ENCODE measurements at regions not wholly inside any gene's neighbourhood (a gene's known extent, or its start where the extent isn't known, plus 50 kb on each side); places are given as distances from the start of the nearest gene placed in this dataset.

DNA sequence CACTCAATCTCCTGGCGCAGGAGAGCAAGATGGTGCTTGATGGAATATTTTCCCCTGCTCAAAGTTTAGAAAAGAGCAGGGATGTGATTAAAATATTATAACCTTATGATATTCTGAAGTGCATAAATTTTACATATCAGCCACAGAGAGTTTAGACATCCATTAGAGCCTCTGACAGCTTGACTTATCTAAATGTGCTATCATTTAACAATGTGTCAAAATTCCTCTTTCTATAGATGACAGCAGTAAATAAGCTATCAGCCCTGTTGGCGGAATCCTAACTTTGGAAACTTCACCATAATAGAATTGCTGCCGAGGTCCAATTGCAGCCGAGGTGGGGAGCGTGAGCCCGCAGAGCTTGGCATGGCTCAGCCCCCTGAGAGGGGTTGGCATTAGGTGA is 117.7 kb upstream of the MYL2 start:
- H3K36me3 ChIP-seq (replicated peaks; ENCODE audit: low read depth, low read length), result no peaks in the 10 kb centered on the region
- H3K4me1 ChIP-seq (ENCODE audit: low read length), result no peaks in the 10 kb centered on the region
- no peak overlapping the region for H3K9ac ChIP-seq (ENCODE audit: low read length)
- H2AFZ ChIP-seq (ENCODE audit: low read depth, low read length), result no peak overlapping the region
- peaks cover 8% of the 10 kb centered on the region for H3K27me3 ChIP-seq (ENCODE audit: low read depth, low read length)
- no peaks in the 10 kb centered on the region for H4K20me1 ChIP-seq (ENCODE audit: insufficient read depth, low read length)
- H3K9me3 ChIP-seq (ENCODE audit: insufficient read depth, low read length), result no peaks in the 10 kb centered on the region
- H3K4me3 ChIP-seq (ENCODE audit: low read length), result no peak overlapping the region
- no peak for TF ChIP-seq EZH2phosphoT487 (IDR thresholded peaks at IDR 0.05; ENCODE audit: low read depth)
- TF ChIP-seq, protein P1, sequence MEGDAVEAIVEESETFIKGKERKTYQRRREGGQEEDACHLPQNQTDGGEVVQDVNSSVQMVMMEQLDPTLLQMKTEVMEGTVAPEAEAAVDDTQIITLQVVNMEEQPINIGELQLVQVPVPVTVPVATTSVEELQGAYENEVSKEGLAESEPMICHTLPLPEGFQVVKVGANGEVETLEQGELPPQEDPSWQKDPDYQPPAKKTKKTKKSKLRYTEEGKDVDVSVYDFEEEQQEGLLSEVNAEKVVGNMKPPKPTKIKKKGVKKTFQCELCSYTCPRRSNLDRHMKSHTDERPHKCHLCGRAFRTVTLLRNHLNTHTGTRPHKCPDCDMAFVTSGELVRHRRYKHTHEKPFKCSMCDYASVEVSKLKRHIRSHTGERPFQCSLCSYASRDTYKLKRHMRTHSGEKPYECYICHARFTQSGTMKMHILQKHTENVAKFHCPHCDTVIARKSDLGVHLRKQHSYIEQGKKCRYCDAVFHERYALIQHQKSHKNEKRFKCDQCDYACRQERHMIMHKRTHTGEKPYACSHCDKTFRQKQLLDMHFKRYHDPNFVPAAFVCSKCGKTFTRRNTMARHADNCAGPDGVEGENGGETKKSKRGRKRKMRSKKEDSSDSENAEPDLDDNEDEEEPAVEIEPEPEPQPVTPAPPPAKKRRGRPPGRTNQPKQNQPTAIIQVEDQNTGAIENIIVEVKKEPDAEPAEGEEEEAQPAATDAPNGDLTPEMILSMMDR (IDR thresholded peaks at IDR 0.05; ENCODE audit: low read depth, low read length), result no peak
- H3K4me2 ChIP-seq (ENCODE audit: low read length), result no peak overlapping the region
- no peaks in the 10 kb centered on the region for H3K79me2 ChIP-seq (ENCODE audit: low read length)
- H3K27ac ChIP-seq (ENCODE audit: low read length), result no peak overlapping the region

DNA sequence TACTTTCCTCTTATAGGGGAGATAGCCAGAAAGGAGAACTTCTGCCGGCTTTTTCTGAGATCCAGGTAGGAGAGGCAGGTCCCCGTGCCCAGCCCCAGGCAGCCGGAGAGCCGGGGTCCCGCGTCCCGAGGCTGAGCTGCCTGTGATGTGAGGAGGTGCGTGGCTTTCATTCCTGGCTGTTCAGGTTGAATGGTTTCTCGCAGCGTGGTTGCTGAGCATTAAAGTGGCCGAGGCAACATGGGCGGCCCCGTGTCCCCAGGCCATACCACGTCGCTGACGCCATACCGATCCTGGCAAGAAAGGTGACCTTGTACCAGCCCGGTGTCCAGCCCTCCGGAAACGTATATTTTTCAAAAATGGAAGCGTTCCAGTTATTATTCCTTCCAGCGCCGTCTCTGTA is 116.7 kb upstream of the MYL2 start:
- Histone ChIP-seq H3K79me2 (ENCODE audit: low read length) (no peaks in the 10 kb centered on the region), H3K9me3 (ENCODE audit: insufficient read depth, low read length) (no peaks in the 10 kb centered on the region), H3K36me3 (replicated peaks; ENCODE audit: low read depth, low read length) (no peaks in the 10 kb centered on the region), H3K27me3 (ENCODE audit: low read depth, low read length) (peaks cover 8% of the 10 kb centered on the region), H3K4me2 (ENCODE audit: low read length) (no peak overlapping the region), H3K9ac (ENCODE audit: low read length) (no peak overlapping the region), H3K4me1 (ENCODE audit: low read length) (no peaks in the 10 kb centered on the region), H3K27ac (ENCODE audit: low read length) (no peak overlapping the region), H2AFZ (ENCODE audit: low read depth, low read length) (no peak overlapping the region), H3K4me3 (ENCODE audit: low read length) (no peak overlapping the region), H4K20me1 (ENCODE audit: insufficient read depth, low read length) (no peaks in the 10 kb centered on the region)
- TF ChIP-seq, protein P1 (IDR thresholded peaks at IDR 0.05; ENCODE audit: low read depth, low read length), result no peak
- TF ChIP-seq EZH2phosphoT487 (IDR thresholded peaks at IDR 0.05; ENCODE audit: low read depth), result no peak

DNA sequence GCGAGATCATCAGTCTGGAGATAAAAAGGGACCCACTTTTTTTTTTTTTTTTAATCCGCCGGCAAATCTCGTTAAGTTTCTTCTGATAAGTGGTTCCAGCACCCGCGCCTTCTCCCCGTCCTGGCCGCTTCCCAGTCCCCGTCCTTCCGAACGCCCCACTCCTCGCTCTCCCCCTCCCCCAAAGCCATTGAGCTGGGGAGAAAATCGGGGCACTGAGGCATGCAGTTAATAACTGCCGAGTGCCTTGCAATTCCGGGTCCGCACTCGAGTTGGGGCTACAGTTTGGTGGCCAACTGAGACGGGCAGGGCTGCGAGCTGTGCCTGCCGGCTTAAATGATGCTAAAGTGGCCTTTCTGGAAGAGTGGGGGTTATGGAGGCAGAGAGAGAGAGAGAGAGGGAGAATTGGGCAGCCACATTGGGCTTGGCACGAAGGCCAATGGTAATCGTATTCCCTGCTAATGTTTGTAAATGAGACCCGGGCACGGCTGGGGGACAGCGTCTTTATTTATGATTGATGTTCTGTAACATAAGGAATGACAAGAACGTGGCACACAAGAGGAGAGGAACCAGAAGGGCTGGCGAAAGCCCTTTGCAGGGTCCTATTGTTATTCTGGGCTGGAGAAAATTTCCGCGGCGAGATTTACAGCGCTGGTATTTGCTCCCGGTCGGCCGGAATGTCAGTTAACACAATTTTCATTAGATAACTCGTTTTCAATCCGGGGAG is 115.4 kb upstream of the MYL2 start:
- Histone ChIP-seq H3K27me3 (ENCODE audit: low read depth, low read length) (peaks cover 17% of the 10 kb centered on the region), H4K20me1 (ENCODE audit: insufficient read depth, low read length) (no peaks in the 10 kb centered on the region), H3K27ac (ENCODE audit: low read length) (no peak overlapping the region), H2AFZ (ENCODE audit: low read depth, low read length) (no peak overlapping the region), H3K4me1 (ENCODE audit: low read length) (no peaks in the 10 kb centered on the region), H3K9ac (ENCODE audit: low read length) (no peak overlapping the region), H3K9me3 (ENCODE audit: insufficient read depth, low read length) (no peaks in the 10 kb centered on the region), H3K79me2 (ENCODE audit: low read length) (no peaks in the 10 kb centered on the region), H3K4me2 (ENCODE audit: low read length) (no peak overlapping the region), H3K36me3 (replicated peaks; ENCODE audit: low read depth, low read length) (no peaks in the 10 kb centered on the region), H3K4me3 (ENCODE audit: low read length) (no peak overlapping the region)
- TF ChIP-seq, protein P1 (IDR thresholded peaks at IDR 0.05; ENCODE audit: low read depth, low read length), result no peak
- no peak for TF ChIP-seq EZH2phosphoT487 (IDR thresholded peaks at IDR 0.05; ENCODE audit: low read depth)

DNA sequence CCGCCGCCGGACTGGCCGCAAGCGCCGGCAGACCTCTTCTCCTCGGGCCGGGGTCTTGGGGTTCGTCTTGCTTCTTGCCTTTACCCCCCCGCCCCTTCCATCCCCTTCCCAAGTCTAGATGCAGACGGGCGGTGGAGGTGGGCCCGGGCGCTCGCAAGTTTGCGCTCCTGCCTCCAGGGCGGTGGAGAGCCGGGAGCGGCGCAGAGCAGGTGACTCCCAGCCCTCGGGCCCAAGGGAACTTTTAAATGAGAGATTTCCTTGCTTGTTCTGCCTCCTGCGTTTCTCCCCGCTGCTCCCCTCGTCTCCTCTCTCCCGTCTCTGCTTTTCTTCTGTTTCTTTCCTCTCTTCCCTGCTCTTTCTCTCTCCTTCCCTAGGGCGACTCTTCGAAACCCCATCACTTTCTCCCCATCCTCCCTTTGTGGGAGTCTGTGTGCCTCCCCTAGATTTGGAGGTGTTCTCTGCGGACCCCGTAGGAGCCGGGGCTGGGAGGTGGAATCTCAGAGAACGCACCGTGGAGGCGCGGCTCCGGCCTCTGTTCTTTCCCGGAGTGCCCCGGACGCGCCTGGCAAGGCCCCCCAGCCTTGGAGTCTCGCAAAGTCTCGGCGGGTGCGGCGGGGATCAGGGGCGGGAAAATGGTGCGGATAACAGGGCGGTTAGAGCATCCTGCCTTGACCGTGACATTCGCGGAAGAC is 114.7 kb upstream of the MYL2 start:
- Histone ChIP-seq H3K4me3 (ENCODE audit: low read length) (no peak overlapping the region), H3K9me3 (ENCODE audit: insufficient read depth, low read length) (no peaks in the 10 kb centered on the region), H2AFZ (ENCODE audit: low read depth, low read length) (no peak overlapping the region), H3K79me2 (ENCODE audit: low read length) (no peaks in the 10 kb centered on the region), H3K27me3 (ENCODE audit: low read depth, low read length) (peaks cover 22% of the 10 kb centered on the region), H3K36me3 (replicated peaks; ENCODE audit: low read depth, low read length) (no peaks in the 10 kb centered on the region), H3K9ac (ENCODE audit: low read length) (no peak overlapping the region), H4K20me1 (ENCODE audit: insufficient read depth, low read length) (no peaks in the 10 kb centered on the region), H3K4me1 (ENCODE audit: low read length) (no peaks in the 10 kb centered on the region), H3K27ac (ENCODE audit: low read length) (no peak overlapping the region), H3K4me2 (ENCODE audit: low read length) (no peak overlapping the region)
- TF ChIP-seq EZH2phosphoT487 (IDR thresholded peaks at IDR 0.05; ENCODE audit: low read depth), result no peak
- TF ChIP-seq, protein P1 (IDR thresholded peaks at IDR 0.05; ENCODE audit: low read depth, low read length), result no peak

All from OCI-LY3 (cell line).